ENCODE measurements at regions not wholly inside any gene's neighbourhood (a gene's known extent, or its start where the extent isn't known, plus 50 kb on each side); places are given as distances from the start of the nearest gene placed in this dataset.

- TF ChIP-seq POLR2AphosphoS5 (IDR thresholded peaks at IDR 0.05), result no peak
- no peak for TF ChIP-seq CTCF (IDR thresholded peaks at IDR 0.05)
Observed at GRCh38 chr10:91105269-91105668, 115.2 kb upstream of the PCGF5 start.
